ENCODE measurements at regions not wholly inside any gene's neighbourhood (a gene's known extent, or its start where the extent isn't known, plus 50 kb on each side); places are given as distances from the start of the nearest gene placed in this dataset.

DNA sequence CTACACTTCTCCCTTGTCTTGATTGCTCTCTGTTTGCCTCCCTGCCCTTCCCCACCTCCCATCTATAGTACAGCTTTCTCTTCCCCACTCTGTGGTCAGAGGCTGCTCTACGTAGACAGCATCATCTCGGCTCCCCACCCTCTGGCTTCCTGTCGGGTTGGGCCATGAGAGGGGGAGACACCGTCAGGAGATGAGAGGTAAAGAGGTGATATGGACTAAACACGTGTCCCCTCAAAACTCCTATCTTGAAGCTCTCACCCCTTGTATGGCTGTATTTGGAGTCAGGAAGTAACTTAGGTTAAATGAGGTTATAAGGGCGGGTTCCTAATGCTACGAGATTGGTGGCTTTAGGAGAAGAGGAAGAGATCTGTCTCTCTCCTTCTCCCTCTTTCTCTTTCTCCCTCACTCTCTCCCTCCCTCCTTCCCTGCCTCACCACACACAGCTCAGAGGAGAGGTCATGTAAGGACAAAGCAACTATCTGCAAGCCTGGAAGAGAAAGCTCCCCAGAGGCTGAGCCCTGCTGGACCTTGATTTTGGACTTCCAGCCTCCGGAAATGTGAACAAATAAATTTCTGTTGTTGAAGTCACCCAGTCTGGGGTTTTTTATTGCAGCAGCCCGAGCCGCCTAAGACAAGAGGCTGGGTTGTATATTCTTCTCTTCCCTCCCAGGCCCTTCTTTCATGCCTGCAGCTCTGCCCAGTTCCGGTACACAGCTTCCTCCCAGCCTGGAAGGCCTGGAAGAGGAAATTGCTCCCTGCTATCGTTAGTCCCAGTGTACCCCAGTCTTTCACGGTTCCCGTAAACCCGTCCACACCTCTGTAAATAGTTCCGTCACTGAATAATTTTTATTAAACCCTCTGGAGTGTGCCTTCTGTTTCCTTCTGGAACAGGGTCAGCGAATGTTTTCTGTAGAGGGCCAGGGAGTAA, 138.0 kb downstream of the AKAIN1 start:
- no peak overlapping the region for H2BK5ac ChIP-seq (ENCODE audit: low read length)
- H3K4me1 ChIP-seq (ENCODE audit: control insufficient read depth, low read depth, low read length), result peaks cover 1% of the 10 kb centered on the region
- no peak overlapping the region for H2BK120ac ChIP-seq (ENCODE audit: low read depth, low read length)
- H2AK5ac ChIP-seq (ENCODE audit: low read length), result no peak overlapping the region
- H4K8ac ChIP-seq (ENCODE audit: low read depth, low read length), result no peak overlapping the region
- H3K4ac ChIP-seq (ENCODE audit: low read depth, low read length), result no peak overlapping the region
- H3K56ac ChIP-seq (ENCODE audit: low read length), result no peak overlapping the region
- H3K4me3 ChIP-seq (ENCODE audit: low read length), result no peak overlapping the region
- H3K9ac ChIP-seq (ENCODE audit: low read length), result no peak overlapping the region
- H3K27me3 ChIP-seq (ENCODE audit: insufficient read depth, low read length, poor library complexity), result no peaks in the 10 kb centered on the region
- no peak for DNase-seq
- no peak overlapping the region for H3K27ac ChIP-seq (ENCODE audit: low read depth, low read length)
- no peak overlapping the region for H3K23ac ChIP-seq (ENCODE audit: low read length)
- H3K36me3 ChIP-seq (ENCODE audit: control insufficient read depth, insufficient read depth, low read length), result no peaks in the 10 kb centered on the region
- H3K79me2 ChIP-seq (ENCODE audit: control insufficient read depth, insufficient read depth, low read length), result no peaks in the 10 kb centered on the region
- no peak overlapping the region for H3K4me2 ChIP-seq (ENCODE audit: low read length)
- no peaks in the 10 kb centered on the region for H3K79me1 ChIP-seq (ENCODE audit: low read length)
- H4K5ac ChIP-seq (ENCODE audit: low read length), result no peak overlapping the region
- no peak overlapping the region for H2BK15ac ChIP-seq (replicated peaks; ENCODE audit: low read depth)
- WGBS (ENCODE audit: extremely low coverage, insufficient coverage, low lambda C conversion rate), result no CpG with 5 or more reads among the region's 17 CpGs
- no peak overlapping the region for H3K18ac ChIP-seq (ENCODE audit: low read length)

GRCh38 chr18:5057386-5058348, 139.4 kb downstream of the AKAIN1 start:
- Histone ChIP-seq H4K8ac (ENCODE audit: low read depth, low read length) (no peak overlapping the region), H3K36me3 (ENCODE audit: control insufficient read depth, insufficient read depth, low read length) (no peaks in the 10 kb centered on the region), H3K56ac (ENCODE audit: low read length) (no peak overlapping the region), H3K4me1 (ENCODE audit: control insufficient read depth, low read depth, low read length) (peaks cover 1% of the 10 kb centered on the region), H3K27me3 (ENCODE audit: insufficient read depth, low read length, poor library complexity) (no peaks in the 10 kb centered on the region), H2BK15ac (replicated peaks; ENCODE audit: low read depth) (no peak overlapping the region), H3K79me1 (ENCODE audit: low read length) (no peaks in the 10 kb centered on the region), H2BK120ac (ENCODE audit: low read depth, low read length) (no peak overlapping the region), H3K4ac (ENCODE audit: low read depth, low read length) (no peak overlapping the region), H4K5ac (ENCODE audit: low read length) (no peak overlapping the region), H3K9ac (ENCODE audit: low read length) (no peak overlapping the region), H3K18ac (ENCODE audit: low read length) (no peak overlapping the region), H3K27ac (ENCODE audit: low read depth, low read length) (no peak overlapping the region), H2BK5ac (ENCODE audit: low read length) (no peak overlapping the region), H3K4me2 (ENCODE audit: low read length) (no peak overlapping the region), H3K23ac (ENCODE audit: low read length) (no peak overlapping the region), H3K79me2 (ENCODE audit: control insufficient read depth, insufficient read depth, low read length) (no peaks in the 10 kb centered on the region), H2AK5ac (ENCODE audit: low read length) (no peak overlapping the region), H3K4me3 (ENCODE audit: low read length) (no peak overlapping the region)
- WGBS (ENCODE audit: extremely low coverage, insufficient coverage, low lambda C conversion rate), result no CpG with 5 or more reads among the region's 13 CpGs
- DNase-seq, result peak; percentile 80

DNA sequence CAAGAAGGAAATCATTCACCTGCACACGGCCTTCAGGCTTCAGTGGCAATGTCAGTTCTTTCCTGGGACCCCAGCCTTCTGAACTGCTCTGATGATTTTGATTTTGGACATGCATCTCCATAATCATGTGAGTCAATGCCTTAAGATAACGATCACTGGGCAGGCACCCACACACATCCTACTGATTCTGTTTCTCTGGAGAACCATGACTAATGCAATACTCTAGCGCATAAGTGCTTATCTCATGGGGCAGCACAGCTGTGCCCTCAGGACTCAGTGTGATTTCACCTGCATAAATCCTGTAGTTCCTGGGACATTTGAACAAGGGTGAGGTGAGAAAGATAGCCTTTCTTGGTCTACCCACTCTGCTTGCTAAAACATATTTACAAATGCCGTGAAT, 144.6 kb downstream of the AKAIN1 start:
- Histone ChIP-seq H2BK15ac (replicated peaks; ENCODE audit: low read depth) (no peak overlapping the region), H3K23ac (ENCODE audit: low read length) (no peak overlapping the region), H3K18ac (ENCODE audit: low read length) (no peak overlapping the region), H3K4me1 (ENCODE audit: control insufficient read depth, low read depth, low read length) (peaks cover 1% of the 10 kb centered on the region), H3K79me2 (ENCODE audit: control insufficient read depth, insufficient read depth, low read length) (no peaks in the 10 kb centered on the region), H3K4me2 (ENCODE audit: low read length) (no peak overlapping the region), H4K8ac (ENCODE audit: low read depth, low read length) (no peak overlapping the region), H3K9ac (ENCODE audit: low read length) (no peak overlapping the region), H2BK120ac (ENCODE audit: low read depth, low read length) (no peak overlapping the region), H3K27me3 (ENCODE audit: insufficient read depth, low read length, poor library complexity) (no peaks in the 10 kb centered on the region), H3K4me3 (ENCODE audit: low read length) (no peak overlapping the region), H3K27ac (ENCODE audit: low read depth, low read length) (no peak overlapping the region), H2AK5ac (ENCODE audit: low read length) (no peak overlapping the region), H3K56ac (ENCODE audit: low read length) (no peak overlapping the region), H2BK5ac (ENCODE audit: low read length) (no peak overlapping the region), H3K79me1 (ENCODE audit: low read length) (no peaks in the 10 kb centered on the region), H3K36me3 (ENCODE audit: control insufficient read depth, insufficient read depth, low read length) (no peaks in the 10 kb centered on the region), H4K5ac (ENCODE audit: low read length) (no peak overlapping the region), H3K4ac (ENCODE audit: low read depth, low read length) (no peak overlapping the region)
- no CpG with 5 or more reads among the region's 4 CpGs for WGBS (ENCODE audit: extremely low coverage, insufficient coverage, low lambda C conversion rate)
- DNase-seq, result no peak

DNA sequence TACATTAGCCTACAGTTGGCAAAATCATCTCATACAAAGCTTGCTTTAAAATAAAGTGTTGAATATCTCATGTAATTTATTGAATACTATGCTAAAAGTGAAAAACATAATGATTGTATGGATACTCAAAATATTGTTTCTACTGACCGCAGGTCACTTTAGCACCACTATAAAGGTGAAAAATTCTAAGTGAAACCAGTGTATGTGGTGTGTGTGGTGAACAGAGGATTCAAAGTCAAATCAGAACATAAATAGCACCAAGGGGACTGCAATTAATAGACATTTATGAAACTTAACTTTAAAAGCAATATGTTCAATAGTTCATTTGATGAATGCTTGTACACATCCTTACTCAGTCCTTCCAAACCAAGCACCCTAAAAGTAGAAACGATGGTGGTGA, 145.8 kb downstream of the AKAIN1 start:
- no peaks in the 10 kb centered on the region for H3K36me3 ChIP-seq (ENCODE audit: control insufficient read depth, insufficient read depth, low read length)
- no peak overlapping the region for H3K4ac ChIP-seq (ENCODE audit: low read depth, low read length)
- H3K27me3 ChIP-seq (ENCODE audit: insufficient read depth, low read length, poor library complexity), result no peaks in the 10 kb centered on the region
- no peak for DNase-seq
- H3K79me1 ChIP-seq (ENCODE audit: low read length), result no peaks in the 10 kb centered on the region
- no peaks in the 10 kb centered on the region for H3K79me2 ChIP-seq (ENCODE audit: control insufficient read depth, insufficient read depth, low read length)
- no peak overlapping the region for H3K18ac ChIP-seq (ENCODE audit: low read length)
- WGBS (ENCODE audit: extremely low coverage, insufficient coverage, low lambda C conversion rate), result no CpG with 5 or more reads among the region's 2 CpGs
- H2BK15ac ChIP-seq (replicated peaks; ENCODE audit: low read depth), result no peak overlapping the region
- no peak overlapping the region for H2AK5ac ChIP-seq (ENCODE audit: low read length)
- H4K5ac ChIP-seq (ENCODE audit: low read length), result no peak overlapping the region
- H3K23ac ChIP-seq (ENCODE audit: low read length), result no peak overlapping the region
- no peak overlapping the region for H2BK120ac ChIP-seq (ENCODE audit: low read depth, low read length)
- no peak overlapping the region for H4K8ac ChIP-seq (ENCODE audit: low read depth, low read length)
- H3K4me1 ChIP-seq (ENCODE audit: control insufficient read depth, low read depth, low read length), result no peaks in the 10 kb centered on the region
- no peak overlapping the region for H3K9ac ChIP-seq (ENCODE audit: low read length)
- H3K4me2 ChIP-seq (ENCODE audit: low read length), result no peak overlapping the region
- no peak overlapping the region for H3K4me3 ChIP-seq (ENCODE audit: low read length)
- no peak overlapping the region for H3K27ac ChIP-seq (ENCODE audit: low read depth, low read length)
- no peak overlapping the region for H2BK5ac ChIP-seq (ENCODE audit: low read length)
- no peak overlapping the region for H3K56ac ChIP-seq (ENCODE audit: low read length)

DNA sequence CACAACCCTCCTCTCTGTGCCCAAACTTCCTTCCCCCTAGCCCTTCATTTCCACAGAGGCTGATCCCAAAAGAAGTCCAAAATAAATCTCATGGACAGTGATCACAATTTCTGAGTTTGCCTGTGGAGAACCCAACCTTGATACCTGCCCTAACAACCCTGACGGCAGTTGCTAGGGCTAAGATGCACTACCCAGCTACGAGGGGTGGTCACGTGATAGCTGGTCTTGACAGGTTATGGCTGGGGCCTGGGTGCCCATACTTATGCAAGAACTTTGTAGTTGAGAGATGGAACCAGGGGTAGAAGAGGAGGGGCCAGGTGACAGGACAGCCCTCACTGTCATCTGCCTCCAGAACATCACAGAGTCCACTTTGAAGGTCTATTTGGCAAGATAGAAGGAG, 147.9 kb downstream of the AKAIN1 start:
- Histone ChIP-seq H3K27ac (ENCODE audit: low read depth, low read length) (no peak overlapping the region), H2AK5ac (ENCODE audit: low read length) (no peak overlapping the region), H3K79me1 (ENCODE audit: low read length) (no peaks in the 10 kb centered on the region), H3K4me2 (ENCODE audit: low read length) (no peak overlapping the region), H4K5ac (ENCODE audit: low read length) (no peak overlapping the region), H3K36me3 (ENCODE audit: control insufficient read depth, insufficient read depth, low read length) (no peaks in the 10 kb centered on the region), H3K56ac (ENCODE audit: low read length) (no peak overlapping the region), H3K4me3 (ENCODE audit: low read length) (no peak overlapping the region), H3K9ac (ENCODE audit: low read length) (no peak overlapping the region), H2BK5ac (ENCODE audit: low read length) (no peak overlapping the region), H2BK15ac (replicated peaks; ENCODE audit: low read depth) (no peak overlapping the region), H4K8ac (ENCODE audit: low read depth, low read length) (no peak overlapping the region), H3K4me1 (ENCODE audit: control insufficient read depth, low read depth, low read length) (no peaks in the 10 kb centered on the region), H3K79me2 (ENCODE audit: control insufficient read depth, insufficient read depth, low read length) (no peaks in the 10 kb centered on the region), H2BK120ac (ENCODE audit: low read depth, low read length) (no peak overlapping the region), H3K23ac (ENCODE audit: low read length) (no peak overlapping the region), H3K4ac (ENCODE audit: low read depth, low read length) (no peak overlapping the region), H3K18ac (ENCODE audit: low read length) (no peak overlapping the region), H3K27me3 (ENCODE audit: insufficient read depth, low read length, poor library complexity) (no peaks in the 10 kb centered on the region)
- WGBS (ENCODE audit: extremely low coverage, insufficient coverage, low lambda C conversion rate), result no CpG with 5 or more reads among the region's 3 CpGs
- no peak for DNase-seq
